Activated T-cell treated with anti-CD3 and anti-CD28 coated beads for 48 hours (primary cell): ENCODE measurements at regions not wholly inside any gene's neighbourhood (a gene's known extent, or its start where the extent isn't known, plus 50 kb on each side); places are given as distances from the start of the nearest gene placed in this dataset.
"Not testable (repeated sequence)": the region's sequence is repeated elsewhere in the genome, so short reads cannot be mapped to it uniquely, and the experiment has no call there.

Source experiments
- DNase-seq: peaks from one replicate; pipeline ENCODE4 v3.0.0-alpha.2; 2020; ENCODE audit warnings: low read depth

GRCh38 chr9:97103613-97104383, 64.9 kb upstream of the CTSV start:
- not testable (repeated sequence) for DNase-seq

GRCh38 chr9:97099540-97099939, 60.6 kb upstream of the CTSV start:
- DNase-seq: not testable (repeated sequence)

- no peak for DNase-seq
Measured at GRCh38 chr9:97096793-97097192, 57.9 kb upstream of the CTSV start.

GRCh38 chr9:97089361-97089760, 50.4 kb upstream of the CTSV start:
- DNase-seq: not testable (repeated sequence)
